B cell (primary cell): ENCODE measurements at regions not wholly inside any gene's neighbourhood (a gene's known extent, or its start where the extent isn't known, plus 50 kb on each side); places are given as distances from the start of the nearest gene placed in this dataset.

Experiments
- EZH2 ChIP-seq: IDR thresholded peaks from 2 replicates; pipeline ENCODE4 v1.6.1; 2012; ENCODE audit warnings: borderline replicate concordance, low read depth, mild to moderate bottlenecking, moderate library complexity, low read length; ENCODE audit not compliant: insufficient read depth, poor library complexity, severe bottlenecking
- TF ChIP-seq, protein P1 (sequence below): fragments of 200-600 bp; IDR thresholded peaks from one replicate; pipeline ENCODE4 v1.8.0; 2022; ENCODE audit warnings: antibody characterized with exemption, mild to moderate bottlenecking

DNA sequence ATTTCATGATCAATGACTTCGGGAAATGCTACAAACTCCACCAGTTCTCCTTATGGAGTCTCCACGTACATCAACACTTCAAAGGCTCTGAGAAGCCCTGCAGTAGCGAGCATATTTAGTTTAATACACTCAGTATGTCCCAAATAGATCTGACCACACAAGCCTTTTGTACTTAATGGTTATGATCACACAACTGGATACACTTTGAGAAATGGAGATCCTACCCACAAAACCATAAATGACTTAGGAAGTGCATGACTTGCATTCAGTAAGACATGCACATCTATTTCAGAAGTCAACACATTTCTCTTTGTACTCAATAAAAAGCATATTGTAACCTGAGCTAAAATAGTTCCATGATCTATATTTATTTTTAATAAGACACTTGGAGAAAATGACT is 103.6 kb upstream of the SPATA12 start:
- TF ChIP-seq, protein P1, sequence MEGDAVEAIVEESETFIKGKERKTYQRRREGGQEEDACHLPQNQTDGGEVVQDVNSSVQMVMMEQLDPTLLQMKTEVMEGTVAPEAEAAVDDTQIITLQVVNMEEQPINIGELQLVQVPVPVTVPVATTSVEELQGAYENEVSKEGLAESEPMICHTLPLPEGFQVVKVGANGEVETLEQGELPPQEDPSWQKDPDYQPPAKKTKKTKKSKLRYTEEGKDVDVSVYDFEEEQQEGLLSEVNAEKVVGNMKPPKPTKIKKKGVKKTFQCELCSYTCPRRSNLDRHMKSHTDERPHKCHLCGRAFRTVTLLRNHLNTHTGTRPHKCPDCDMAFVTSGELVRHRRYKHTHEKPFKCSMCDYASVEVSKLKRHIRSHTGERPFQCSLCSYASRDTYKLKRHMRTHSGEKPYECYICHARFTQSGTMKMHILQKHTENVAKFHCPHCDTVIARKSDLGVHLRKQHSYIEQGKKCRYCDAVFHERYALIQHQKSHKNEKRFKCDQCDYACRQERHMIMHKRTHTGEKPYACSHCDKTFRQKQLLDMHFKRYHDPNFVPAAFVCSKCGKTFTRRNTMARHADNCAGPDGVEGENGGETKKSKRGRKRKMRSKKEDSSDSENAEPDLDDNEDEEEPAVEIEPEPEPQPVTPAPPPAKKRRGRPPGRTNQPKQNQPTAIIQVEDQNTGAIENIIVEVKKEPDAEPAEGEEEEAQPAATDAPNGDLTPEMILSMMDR = no peak
- no peak for TF ChIP-seq EZH2
